GM23338 (cell line): ENCODE measurements at regions not wholly inside any gene's neighbourhood (a gene's known extent, or its start where the extent isn't known, plus 50 kb on each side); places are given as distances from the start of the nearest gene placed in this dataset.

Experiments used
- ATAC-seq: fragments of 200-7000 bp; cut with Tn5 transposase; 3 replicates; pipeline ENCODE4 v1.9.1; 2020
- DNase-seq: peaks from one replicate; pipeline ENCODE4 v3.0.0-alpha.2; 2015; ENCODE audit warnings: low spot score
- H2AFZ ChIP-seq: fragments of 200-600 bp; sonication (generic); 2 replicates; pipeline ENCODE4 v1.8.0; 2016; ENCODE audit warnings: antibody characterized with exemption, mild to moderate bottlenecking, moderate library complexity
- H3F3A ChIP-seq: fragments of 200-600 bp; sonication (generic); replicated peaks from 2 replicates; pipeline ENCODE4 v1.8.0; 2017; ENCODE audit warnings: antibody characterized with exemption, mixed run types, low read depth
- H3K27ac ChIP-seq: fragments of 200-600 bp; sonication (generic); 2 replicates; pipeline ENCODE4 v1.6.1; 2016; ENCODE audit warnings: low read depth
- H3K27me3 ChIP-seq: fragments of 200-600 bp; sonication (generic); 2 replicates; pipeline ENCODE4 v1.8.0; 2016; ENCODE audit warnings: mild to moderate bottlenecking, mixed run types, moderate library complexity; ENCODE audit not compliant: insufficient read depth
- H3K36me3 ChIP-seq: fragments of 200-600 bp; sonication (generic); 2 replicates; pipeline ENCODE4 v1.8.0; 2016; ENCODE audit warnings: mild to moderate bottlenecking; ENCODE audit not compliant: insufficient read depth
- H3K4me1 ChIP-seq: fragments of 200-600 bp; sonication (generic); 2 replicates; pipeline ENCODE4 v1.8.0; 2016; ENCODE audit warnings: mild to moderate bottlenecking, moderate library complexity; ENCODE audit not compliant: insufficient read depth
- H3K4me2 ChIP-seq: fragments of 200-600 bp; sonication (generic); 2 replicates; pipeline ENCODE4 v1.7.1; 2017; ENCODE audit warnings: mixed run types
- H3K4me3 ChIP-seq: fragments of 200-600 bp; sonication (generic); 2 replicates; pipeline ENCODE4 v1.6.1; 2016; ENCODE audit warnings: mixed run types
- H3K79me2 ChIP-seq: fragments of 200-600 bp; sonication (generic); replicated peaks from 2 replicates; pipeline ENCODE4 v1.8.0; 2017; ENCODE audit warnings: mild to moderate bottlenecking; ENCODE audit not compliant: insufficient read depth
- H3K9me2 ChIP-seq: fragments of 200-600 bp; sonication (generic); 2 replicates; pipeline ENCODE4 v1.8.0; 2017; ENCODE audit not compliant: insufficient read depth
- H4K20me1 ChIP-seq: fragments of 200-600 bp; sonication (generic); replicated peaks from 2 replicates; pipeline ENCODE4 v1.8.0; 2017; ENCODE audit warnings: mild to moderate bottlenecking; ENCODE audit not compliant: insufficient read depth
- H3K27ac Mint-ChIP-seq: 2 replicates; pipeline ENCODE4 v1.8.0; 2020; ENCODE audit warnings: inconsistent platforms, mild to moderate bottlenecking, moderate library complexity, mixed read lengths
- H3K27me3 Mint-ChIP-seq: 3 replicates; pipeline ENCODE4 v1.8.0; 2022; ENCODE audit warnings: low read depth, mild to moderate bottlenecking, moderate library complexity, mixed read lengths, inconsistent platforms; ENCODE audit not compliant: insufficient read depth, poor library complexity
- H3K36me3 Mint-ChIP-seq: 3 replicates; pipeline ENCODE4 v1.8.0; 2021; ENCODE audit warnings: low read depth, mild to moderate bottlenecking, inconsistent platforms, moderate library complexity, mixed read lengths
- H3K4me1 Mint-ChIP-seq: 3 replicates; pipeline ENCODE4 v1.8.0; 2020; ENCODE audit warnings: mild to moderate bottlenecking, inconsistent platforms, mixed read lengths
- H3K4me3 Mint-ChIP-seq: 3 replicates; pipeline ENCODE4 v1.8.0; 2021; ENCODE audit warnings: moderate library complexity, mild to moderate bottlenecking, inconsistent platforms, mixed read lengths
- H3K9me3 Mint-ChIP-seq: 3 replicates; pipeline ENCODE4 v1.8.0; 2020; ENCODE audit warnings: moderate library complexity, mild to moderate bottlenecking, inconsistent platforms, mixed read lengths
- CREB1 ChIP-seq: fragments of 250-450 bp; sonication (Bioruptor Pico); IDR thresholded peaks from 2 replicates; pipeline ENCODE4 v1.5.0; 2020; ENCODE audit warnings: low read depth, mild to moderate bottlenecking, moderate library complexity
- CTCF ChIP-seq, 2 experiments: fragments of 200-600 bp in 1 of 2; sonication (generic) in 1 of 2; conservative IDR thresholded peaks; 2 replicates each; pipeline versions ENCODE4 v1.5.1 to v1.6.1; 2016 to 2017; ENCODE audit warnings: antibody characterized with exemption in 2 of 2, low read depth in 2 of 2, mild to moderate bottlenecking in 2 of 2, moderate library complexity in 1 of 2
- ETS1 ChIP-seq: IDR thresholded peaks from 2 replicates; pipeline ENCODE4 v1.6.1; 2016; ENCODE audit warnings: antibody characterized with exemption
- EZH2 ChIP-seq: fragments of 200-600 bp; sonication (generic); IDR thresholded peaks from one replicate; pipeline ENCODE4 v1.8.0; 2017; ENCODE audit warnings: antibody characterized with exemption, mild to moderate bottlenecking, low read depth; ENCODE audit not compliant: unreplicated experiment
- EZH2phosphoT487 ChIP-seq: fragments of 200-600 bp; sonication (generic); IDR thresholded peaks from one replicate; pipeline ENCODE4 v1.8.1; 2018; ENCODE audit warnings: antibody characterized with exemption; ENCODE audit not compliant: unreplicated experiment
- JUNB ChIP-seq: IDR thresholded peaks from one replicate; pipeline ENCODE4 v1.6.1; 2016; ENCODE audit warnings: antibody characterized with exemption; ENCODE audit not compliant: unreplicated experiment
- NANOG ChIP-seq: IDR thresholded peaks from 2 replicates; pipeline ENCODE4 v1.6.1; 2016; ENCODE audit warnings: antibody characterized with exemption, borderline replicate concordance
- POLR2AphosphoS5 ChIP-seq: IDR thresholded peaks from 2 replicates; pipeline ENCODE4 v1.6.1; 2016; ENCODE audit warnings: antibody characterized with exemption, low read depth
- REST ChIP-seq: IDR thresholded peaks from one replicate; pipeline ENCODE4 v1.6.1; 2018; ENCODE audit warnings: antibody characterized with exemption; ENCODE audit not compliant: unreplicated experiment
- STAT1 ChIP-seq: IDR thresholded peaks from one replicate; pipeline ENCODE4 v1.6.1; 2016; ENCODE audit warnings: antibody characterized with exemption; ENCODE audit not compliant: unreplicated experiment
- ZNF114 ChIP-seq: fragments of 250-450 bp; sonication (Bioruptor Pico); IDR thresholded peaks from 2 replicates; pipeline ENCODE4 v1.5.0; 2020; ENCODE audit warnings: mild to moderate bottlenecking, moderate library complexity
- ZNF331 ChIP-seq: fragments of 250-450 bp; sonication (Bioruptor Pico); IDR thresholded peaks from 2 replicates; pipeline ENCODE4 v1.5.0; 2020; ENCODE audit warnings: low read depth, mild to moderate bottlenecking, moderate library complexity
- ZNF462 ChIP-seq: fragments of 250-450 bp; sonication (Bioruptor Pico); IDR thresholded peaks from 2 replicates; pipeline ENCODE4 v1.5.0; 2020; ENCODE audit warnings: mild to moderate bottlenecking, moderate library complexity

- TF ChIP-seq EZH2phosphoT487 (no peak), STAT1 (no peak), POLR2AphosphoS5 (no peak)
Measured at GRCh38 chr3:188941103-188941502, 230.7 kb upstream of the TPRG1 start (continued).

- no peak overlapping the region for H3K27ac ChIP-seq
- Mint-ChIP-seq H3K27ac (no peak overlapping the region), H3K36me3 (peaks cover 5% of the 10 kb centered on the region; the same call in 1 of the 3 replicates), H3K27me3 (peaks cover 5% of the 10 kb centered on the region), H3K9me3 (peaks cover 3% of the 10 kb centered on the region; the same call in 2 of the 3 replicates), H3K4me3 (no peak overlapping the region), H3K4me1 (peaks cover 16% of the 10 kb centered on the region)
- no peaks in the 10 kb centered on the region for H3K36me3 ChIP-seq
- ATAC-seq (no peak), DNase-seq (no peak)
- H3K4me2 ChIP-seq, result no peak overlapping the region
- TF ChIP-seq ETS1 (no peak), CREB1 (no peak), STAT1 (no peak), POLR2AphosphoS5 (no peak), EZH2 (no peak), NANOG (no peak), JUNB (no peak), ZNF114 (no peak), CTCF (conservative IDR thresholded peaks at IDR 0.05; ENCODE audit: low read depth in 2 of 2) (no peak), EZH2phosphoT487 (no peak), ZNF462 (no peak), REST (no peak), ZNF331 (no peak)
- H3F3A ChIP-seq, result no peaks in the 10 kb centered on the region
- H2AFZ ChIP-seq, result no peak overlapping the region
- H3K4me3 ChIP-seq, result no peak overlapping the region
- H3K9me2 ChIP-seq, result peaks cover 8% of the 10 kb centered on the region
- H3K4me1 ChIP-seq, result peaks cover 7% of the 10 kb centered on the region; the same call in 1 of the 2 replicates
- no peaks in the 10 kb centered on the region for H3K27me3 ChIP-seq
- no peaks in the 10 kb centered on the region for H4K20me1 ChIP-seq
- no peaks in the 10 kb centered on the region for H3K79me2 ChIP-seq
Measured at GRCh38 chr3:188942191-188942590, 229.6 kb upstream of the TPRG1 start.
